Uterus (tissue), 3 donors: ENCODE measurements at regions not wholly inside any gene's neighbourhood (a gene's known extent, or its start where the extent isn't known, plus 50 kb on each side); places are given as distances from the start of the nearest gene placed in this dataset.
"Not testable (repeated sequence)": the region's sequence is repeated elsewhere in the genome, so short reads cannot be mapped to it uniquely, and the experiment has no call there.

Experiments used
- DNase-seq, 2 donors: peaks; one replicate each; pipeline ENCODE4 v3.0.0-alpha.2; 2019 to 2020
- H3K27ac ChIP-seq, 2 donors: fragments of 200-600 bp; sonication (generic); 1 replicate in 1 of 2; 2 replicates in 1 of 2; pipeline ENCODE4 v1.5.1; 2016 to 2018
- H3K27me3 ChIP-seq, 2 donors: fragments of 200-600 bp; sonication (generic); one replicate each; pipeline ENCODE4 v1.5.1; 2018 to 2019; ENCODE audit warnings: control low read depth in 1 of 2
- H3K36me3 ChIP-seq, 2 donors: fragments of 200-600 bp; sonication (generic); one replicate each; pipeline ENCODE4 v1.5.1; 2019; ENCODE audit warnings: control low read depth in 1 of 2
- H3K4me1 ChIP-seq, 2 donors: fragments of 200-600 bp; sonication (generic); one replicate each; pipeline ENCODE4 v1.5.1; 2018 to 2019; ENCODE audit warnings: control low read depth in 1 of 2
- H3K4me3 ChIP-seq, 2 donors: fragments of 200-600 bp; sonication (generic); 1 replicate in 1 of 2; 2 replicates in 1 of 2; pipeline ENCODE4 v1.5.1; 2018 to 2019; ENCODE audit warnings: mild to moderate bottlenecking in 1 of 2
- H3K9me3 ChIP-seq, 2 donors: fragments of 200-600 bp; sonication (generic); one replicate each; pipeline ENCODE4 v1.5.1; 2019; ENCODE audit warnings: control low read depth in 1 of 2
- POLR2A ChIP-seq, 2 donors: fragments of 450-650 bp; IDR thresholded peaks; one replicate each; pipeline ENCODE4 v1.6.1; 2016; ENCODE audit warnings: antibody characterized with exemption in 2 of 2, mild to moderate bottlenecking in 1 of 2, moderate library complexity in 1 of 2
- intact Hi-C: fragments of 100-400 bp; cut with DNase I; formaldehyde crosslinking; loops from one replicate; pipeline ENCODE4 v1.15.1; 2023; ENCODE audit warnings: low total_unique reads
- TF ChIP-seq, protein P1 (sequence below), 4 experiments: fragments of 200-600 bp in 2 of 4; fragments of 450-650 bp in 2 of 4; sonication (generic) in 2 of 4; IDR thresholded peaks; one replicate each; pipeline ENCODE4 v1.5.1; 2016 to 2019; ENCODE audit warnings: antibody characterized with exemption in 4 of 4, mild to moderate bottlenecking in 2 of 4, moderate library complexity in 1 of 4
- donor health status: DM: yes; HTN: yes; CAD: no.

DNA sequence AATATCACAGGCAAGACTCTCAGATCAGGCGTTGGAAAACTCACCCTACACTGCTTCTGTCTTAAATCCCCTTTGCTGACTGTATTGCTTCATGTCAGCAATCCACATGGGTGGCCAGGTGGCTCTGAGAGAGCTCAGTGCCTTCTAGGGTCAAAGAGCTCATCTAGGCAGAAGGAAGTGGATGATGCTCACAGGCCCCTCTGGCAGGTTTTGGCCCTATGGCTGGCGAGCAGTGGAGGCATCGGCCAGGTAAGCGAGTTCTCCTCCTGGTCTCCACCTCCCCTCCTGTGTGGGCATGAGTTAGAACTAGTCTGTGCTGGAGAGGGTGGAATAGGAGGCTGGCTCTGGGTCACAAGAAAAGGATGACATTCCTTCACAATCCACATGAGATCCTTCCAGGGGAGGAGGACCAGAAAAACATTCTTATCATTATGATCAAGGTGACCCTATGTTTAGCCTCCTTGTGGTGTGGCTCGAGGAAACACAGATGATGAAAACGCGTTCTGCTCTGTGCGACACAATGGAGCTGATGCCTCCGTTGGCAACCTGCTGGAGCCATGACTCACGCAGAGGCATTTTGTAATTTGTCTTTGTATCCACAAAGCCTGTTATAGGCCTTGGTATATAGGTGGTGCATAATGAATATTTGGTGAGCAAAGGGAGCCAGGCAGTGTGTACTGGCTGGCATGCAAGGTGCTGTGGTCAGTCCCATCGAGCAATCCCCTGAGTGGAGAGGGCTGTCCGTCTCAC lies 264.6 kb upstream of the RAB4A start:
- Histone ChIP-seq H3K27me3 (no peaks in the 10 kb centered on the region), H3K9me3 (no peaks in the 10 kb centered on the region), H3K27ac (no peak overlapping the region), H3K4me3 (no peak overlapping the region), H3K4me1 (no peaks in the 10 kb centered on the region), H3K36me3 (no peaks in the 10 kb centered on the region)
- no peak for TF ChIP-seq POLR2A (IDR thresholded peaks at IDR 0.05)
- TF ChIP-seq, protein P1, sequence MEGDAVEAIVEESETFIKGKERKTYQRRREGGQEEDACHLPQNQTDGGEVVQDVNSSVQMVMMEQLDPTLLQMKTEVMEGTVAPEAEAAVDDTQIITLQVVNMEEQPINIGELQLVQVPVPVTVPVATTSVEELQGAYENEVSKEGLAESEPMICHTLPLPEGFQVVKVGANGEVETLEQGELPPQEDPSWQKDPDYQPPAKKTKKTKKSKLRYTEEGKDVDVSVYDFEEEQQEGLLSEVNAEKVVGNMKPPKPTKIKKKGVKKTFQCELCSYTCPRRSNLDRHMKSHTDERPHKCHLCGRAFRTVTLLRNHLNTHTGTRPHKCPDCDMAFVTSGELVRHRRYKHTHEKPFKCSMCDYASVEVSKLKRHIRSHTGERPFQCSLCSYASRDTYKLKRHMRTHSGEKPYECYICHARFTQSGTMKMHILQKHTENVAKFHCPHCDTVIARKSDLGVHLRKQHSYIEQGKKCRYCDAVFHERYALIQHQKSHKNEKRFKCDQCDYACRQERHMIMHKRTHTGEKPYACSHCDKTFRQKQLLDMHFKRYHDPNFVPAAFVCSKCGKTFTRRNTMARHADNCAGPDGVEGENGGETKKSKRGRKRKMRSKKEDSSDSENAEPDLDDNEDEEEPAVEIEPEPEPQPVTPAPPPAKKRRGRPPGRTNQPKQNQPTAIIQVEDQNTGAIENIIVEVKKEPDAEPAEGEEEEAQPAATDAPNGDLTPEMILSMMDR (IDR thresholded peaks at IDR 0.05), result no peak
- no peak for DNase-seq
- intact Hi-C loops, result no loop called here

DNA sequence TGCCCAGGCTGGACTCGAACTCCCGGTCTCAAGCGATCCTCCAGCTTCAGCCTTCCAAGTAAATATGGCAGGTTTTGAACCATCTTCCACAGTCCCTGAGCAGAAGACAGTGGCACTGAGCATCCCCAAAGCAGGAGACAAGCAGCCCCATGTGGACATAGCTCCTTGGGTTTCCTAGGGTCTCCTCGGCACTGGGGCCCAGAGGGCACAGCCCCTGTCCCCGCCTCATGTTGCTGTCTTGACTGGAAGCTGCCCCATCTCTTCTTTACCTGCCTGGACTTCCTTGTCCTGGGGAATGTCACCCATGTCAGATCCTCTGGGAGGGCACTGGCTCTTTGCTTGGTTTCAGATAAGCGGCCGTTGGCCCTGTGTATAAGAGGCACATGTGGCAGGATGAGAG lies 263.7 kb upstream of the RAB4A start:
- Histone ChIP-seq H3K27me3 (no peaks in the 10 kb centered on the region), H3K27ac (no peak overlapping the region), H3K9me3 (no peaks in the 10 kb centered on the region), H3K4me1 (no peaks in the 10 kb centered on the region), H3K4me3 (no peak overlapping the region), H3K36me3 (no peaks in the 10 kb centered on the region)
- no peak for DNase-seq
- TF ChIP-seq, protein P1 (IDR thresholded peaks at IDR 0.05), result no peak
- no peak for TF ChIP-seq POLR2A (IDR thresholded peaks at IDR 0.05)
- intact Hi-C loops, result no loop called here

- Histone ChIP-seq H3K27ac (no peak overlapping the region), H3K27me3 (no peaks in the 10 kb centered on the region), H3K9me3 (no peaks in the 10 kb centered on the region), H3K4me3 (no peak overlapping the region), H3K4me1 (no peaks in the 10 kb centered on the region), H3K36me3 (no peaks in the 10 kb centered on the region)
- no peak for TF ChIP-seq POLR2A (IDR thresholded peaks at IDR 0.05)
- TF ChIP-seq, protein P1 (IDR thresholded peaks at IDR 0.05), result no peak
- intact Hi-C loops, result no loop called here
- no peak for DNase-seq
These were observed 263.2 kb upstream of the RAB4A start for GRCh38 chr1:229007701-229008100.

- H3K4me1 ChIP-seq, intact Hi-C loops, H3K27ac ChIP-seq, DNase-seq, H3K9me3 ChIP-seq, H3K27me3 ChIP-seq, H3K36me3 ChIP-seq, H3K4me3 ChIP-seq: not testable (repeated sequence)
These were observed 262.6 kb upstream of the RAB4A start for GRCh38 chr1:229008347-229008746.

GRCh38 chr1:229011022-229011421 lies 259.9 kb upstream of the RAB4A start:
- DNase-seq, result no peak
- Histone ChIP-seq H3K27ac (no peak overlapping the region), H3K36me3 (no peaks in the 10 kb centered on the region), H3K4me3 (no peak overlapping the region), H3K27me3 (no peaks in the 10 kb centered on the region), H3K9me3 (no peaks in the 10 kb centered on the region), H3K4me1 (no peaks in the 10 kb centered on the region)
- no peak for TF ChIP-seq POLR2A (IDR thresholded peaks at IDR 0.05)
- TF ChIP-seq, protein P1 (IDR thresholded peaks at IDR 0.05), result no peak
- intact Hi-C loops, result no loop called here

DNA sequence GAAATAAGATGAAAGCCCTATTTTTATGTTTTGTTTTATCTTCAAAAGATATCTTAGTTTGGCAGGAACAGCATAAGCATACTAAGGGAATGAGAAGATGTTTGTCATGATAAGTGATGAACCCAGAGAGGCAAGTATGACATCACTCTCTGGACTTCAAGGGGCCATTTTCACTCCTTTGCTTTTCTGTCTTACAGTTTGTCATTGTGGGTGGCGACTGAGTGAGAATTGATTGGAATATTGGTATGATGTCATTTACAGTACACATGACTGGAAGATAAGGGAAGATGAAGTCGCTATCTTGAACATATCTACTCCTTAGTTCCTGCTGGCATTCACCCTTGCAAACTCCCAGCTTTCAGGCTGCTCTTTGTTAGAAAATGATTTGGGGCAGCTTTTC lies 258.1 kb upstream of the RAB4A start:
- no peaks in the 10 kb centered on the region for H3K36me3 ChIP-seq
- intact Hi-C loops, result no loop called here
- H3K4me3 ChIP-seq, result no peak overlapping the region
- H3K9me3 ChIP-seq, result no peaks in the 10 kb centered on the region
- H3K27ac ChIP-seq, result no peak overlapping the region
- DNase-seq, result no peak
- TF ChIP-seq POLR2A (IDR thresholded peaks at IDR 0.05), result no peak
- TF ChIP-seq, protein P1 (IDR thresholded peaks at IDR 0.05), result no peak
- no peaks in the 10 kb centered on the region for H3K4me1 ChIP-seq
- H3K27me3 ChIP-seq, result no peaks in the 10 kb centered on the region
